Body of pancreas (tissue), 4 donors: ENCODE measurements at regions not wholly inside any gene's neighbourhood (a gene's known extent, or its start where the extent isn't known, plus 50 kb on each side); places are given as distances from the start of the nearest gene placed in this dataset.

Experiments used
- POLR2A ChIP-seq, 3 donors: fragments of 450-650 bp; IDR thresholded peaks; one replicate each; pipeline ENCODE4 v1.6.1; 2016; ENCODE audit warnings: antibody characterized with exemption in 3 of 3, mild to moderate bottlenecking in 2 of 3
- TF ChIP-seq, protein P1 (sequence below), 7 experiments: fragments of 450-650 bp in 4 of 7; fragments of 200-600 bp in 3 of 7; sonication (generic) in 3 of 7; IDR thresholded peaks; one replicate each; pipeline ENCODE4 v1.5.1; 2016 to 2019; ENCODE audit warnings: antibody characterized with exemption in 7 of 7

DNA sequence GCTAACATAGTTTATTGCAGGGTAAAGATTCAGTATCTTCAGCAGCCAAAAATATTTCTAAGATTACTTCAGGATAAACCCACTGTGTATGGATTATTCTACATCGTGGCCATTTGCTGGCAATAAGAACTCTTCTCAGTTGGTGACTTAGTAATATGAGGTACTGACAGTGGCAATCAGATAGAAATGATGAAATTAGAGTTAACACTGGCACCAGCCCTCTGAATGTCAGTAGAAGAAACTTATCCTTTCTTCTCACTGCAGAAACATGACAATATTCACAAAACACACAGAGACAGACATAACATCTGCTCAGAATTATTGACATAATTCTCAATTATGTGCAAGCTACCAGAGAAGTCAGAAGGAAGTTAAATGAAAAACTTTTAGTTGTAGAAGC is 246.3 kb upstream of the COL3A1 start:
- TF ChIP-seq, protein P1, sequence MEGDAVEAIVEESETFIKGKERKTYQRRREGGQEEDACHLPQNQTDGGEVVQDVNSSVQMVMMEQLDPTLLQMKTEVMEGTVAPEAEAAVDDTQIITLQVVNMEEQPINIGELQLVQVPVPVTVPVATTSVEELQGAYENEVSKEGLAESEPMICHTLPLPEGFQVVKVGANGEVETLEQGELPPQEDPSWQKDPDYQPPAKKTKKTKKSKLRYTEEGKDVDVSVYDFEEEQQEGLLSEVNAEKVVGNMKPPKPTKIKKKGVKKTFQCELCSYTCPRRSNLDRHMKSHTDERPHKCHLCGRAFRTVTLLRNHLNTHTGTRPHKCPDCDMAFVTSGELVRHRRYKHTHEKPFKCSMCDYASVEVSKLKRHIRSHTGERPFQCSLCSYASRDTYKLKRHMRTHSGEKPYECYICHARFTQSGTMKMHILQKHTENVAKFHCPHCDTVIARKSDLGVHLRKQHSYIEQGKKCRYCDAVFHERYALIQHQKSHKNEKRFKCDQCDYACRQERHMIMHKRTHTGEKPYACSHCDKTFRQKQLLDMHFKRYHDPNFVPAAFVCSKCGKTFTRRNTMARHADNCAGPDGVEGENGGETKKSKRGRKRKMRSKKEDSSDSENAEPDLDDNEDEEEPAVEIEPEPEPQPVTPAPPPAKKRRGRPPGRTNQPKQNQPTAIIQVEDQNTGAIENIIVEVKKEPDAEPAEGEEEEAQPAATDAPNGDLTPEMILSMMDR (IDR thresholded peaks at IDR 0.05) = no peak
- TF ChIP-seq POLR2A (IDR thresholded peaks at IDR 0.05) = no peak
